Smooth muscle cell (in vitro differentiated cells): ENCODE measurements at regions not wholly inside any gene's neighbourhood (a gene's known extent, or its start where the extent isn't known, plus 50 kb on each side); places are given as distances from the start of the nearest gene placed in this dataset.

Experiments
- DNase-seq: peaks from one replicate; lab custom pipeline; 2025; ENCODE audit not compliant: unreplicated experiment; lab: John Stamatoyannopoulos, UW
- H2AFZ ChIP-seq: fragments of 200-600 bp; sonication (generic); 2 replicates; pipeline ENCODE4 v1.6.0; 2016; ENCODE audit warnings: antibody characterized with exemption, low read depth, mild to moderate bottlenecking
- H3F3A ChIP-seq: fragments of 200-600 bp; sonication (generic); 2 replicates; pipeline ENCODE4 v1.6.0; 2017; ENCODE audit warnings: antibody characterized with exemption, low read depth
- H3K27ac ChIP-seq: fragments of 200-600 bp; sonication (generic); 2 replicates; pipeline ENCODE4 v1.5.1; 2016; ENCODE audit warnings: low read depth, mild to moderate bottlenecking
- H3K27me3 ChIP-seq: fragments of 200-600 bp; sonication (generic); 2 replicates; pipeline ENCODE4 v1.6.1; 2016; ENCODE audit warnings: low read depth, mild to moderate bottlenecking
- H3K36me3 ChIP-seq: fragments of 200-600 bp; sonication (generic); 2 replicates; pipeline ENCODE4 v1.5.1; 2016; ENCODE audit warnings: low read depth
- H3K4me1 ChIP-seq: fragments of 200-600 bp; sonication (generic); 2 replicates; pipeline ENCODE4 v1.5.1; 2016; ENCODE audit warnings: low read depth
- H3K4me2 ChIP-seq: fragments of 200-600 bp; sonication (generic); 2 replicates; pipeline ENCODE4 v1.6.0; 2016; ENCODE audit warnings: mild to moderate bottlenecking
- H3K4me3 ChIP-seq: fragments of 200-600 bp; sonication (generic); 2 replicates; pipeline ENCODE4 v1.5.1; 2016; ENCODE audit warnings: mild to moderate bottlenecking
- H3K79me2 ChIP-seq: fragments of 200-600 bp; sonication (generic); 2 replicates; pipeline ENCODE4 v1.6.0; 2016; ENCODE audit warnings: low read depth, mild to moderate bottlenecking
- H3K9ac ChIP-seq: fragments of 200-600 bp; sonication (generic); 2 replicates; pipeline ENCODE4 v1.6.0; 2016; ENCODE audit warnings: low read depth
- H3K9me3 ChIP-seq: fragments of 200-600 bp; sonication (generic); replicated peaks from 2 replicates; pipeline ENCODE4 v1.5.1; 2016; ENCODE audit warnings: low read depth
- H4K20me1 ChIP-seq: fragments of 200-600 bp; sonication (generic); 2 replicates; pipeline ENCODE4 v1.6.0; 2016; ENCODE audit warnings: low read depth
- CTCF ChIP-seq: fragments of 200-600 bp; sonication (generic); IDR thresholded peaks from 2 replicates; pipeline ENCODE4 v1.5.1; 2017; ENCODE audit warnings: borderline replicate concordance, mild to moderate bottlenecking, antibody characterized with exemption; ENCODE audit not compliant: insufficient read depth, poor library complexity, severe bottlenecking
- WGBS: methylation state at CpG from one replicate; pipeline ENCODE4 v1.1.7; 2016; ENCODE audit warnings: low lambda C conversion rate; 5-methylcytosine and 5-hydroxymethylcytosine counted together

GRCh38 chr2:147019311-147019710 is 825.5 kb upstream of the ACVR2A start:
- H3F3A ChIP-seq = no peaks in the 10 kb centered on the region
- no peaks in the 10 kb centered on the region for H3K4me1 ChIP-seq
- H3K36me3 ChIP-seq = no peaks in the 10 kb centered on the region
- no peak overlapping the region for H3K9ac ChIP-seq
- WGBS = 82% methylated on average over 3 of the region's 3 CpGs
- no peaks in the 10 kb centered on the region for H3K9me3 ChIP-seq
- no peak for TF ChIP-seq CTCF
- H3K4me3 ChIP-seq = no peak overlapping the region
- no peak overlapping the region for H3K27ac ChIP-seq
- H3K79me2 ChIP-seq = no peaks in the 10 kb centered on the region
- no peak overlapping the region for H2AFZ ChIP-seq
- no peaks in the 10 kb centered on the region for H4K20me1 ChIP-seq
- no peaks in the 10 kb centered on the region for H3K27me3 ChIP-seq
- DNase-seq = no peak
- H3K4me2 ChIP-seq = no peak overlapping the region

- DNase-seq = no peak
- Histone ChIP-seq H3K27ac (no peak overlapping the region), H3K4me2 (no peak overlapping the region), H3K4me3 (no peak overlapping the region), H3K79me2 (no peaks in the 10 kb centered on the region), H2AFZ (no peak overlapping the region), H3K9ac (no peak overlapping the region), H3K4me1 (no peaks in the 10 kb centered on the region), H3F3A (no peaks in the 10 kb centered on the region), H3K27me3 (no peaks in the 10 kb centered on the region), H3K9me3 (no peaks in the 10 kb centered on the region), H4K20me1 (no peaks in the 10 kb centered on the region), H3K36me3 (no peaks in the 10 kb centered on the region)
- TF ChIP-seq CTCF = no peak
- 94% methylated on average over 6 of the region's 6 CpGs for WGBS
Measured at GRCh38 chr2:147017951-147018645, 826.7 kb upstream of the ACVR2A start.

- TF ChIP-seq CTCF = no peak
- H3K27me3 ChIP-seq = no peaks in the 10 kb centered on the region
- H3K79me2 ChIP-seq = no peaks in the 10 kb centered on the region
- no peaks in the 10 kb centered on the region for H3F3A ChIP-seq
- no peaks in the 10 kb centered on the region for H4K20me1 ChIP-seq
- no peak for DNase-seq
- H3K36me3 ChIP-seq = no peaks in the 10 kb centered on the region
- 85% methylated on average over 1 of the region's 1 CpG for WGBS
- H3K27ac ChIP-seq = no peak overlapping the region
- H3K4me1 ChIP-seq = no peaks in the 10 kb centered on the region
- no peak overlapping the region for H2AFZ ChIP-seq
- H3K4me2 ChIP-seq = no peak overlapping the region
- H3K4me3 ChIP-seq = no peak overlapping the region
- no peaks in the 10 kb centered on the region for H3K9me3 ChIP-seq
- H3K9ac ChIP-seq = no peak overlapping the region
Measured at GRCh38 chr2:147016181-147016580, 828.6 kb upstream of the ACVR2A start.

GRCh38 chr2:147015591-147015990 is 829.2 kb upstream of the ACVR2A start:
- Histone ChIP-seq H3K36me3 (no peaks in the 10 kb centered on the region), H3K9me3 (no peaks in the 10 kb centered on the region), H2AFZ (no peak overlapping the region), H3K4me1 (no peaks in the 10 kb centered on the region), H3K27me3 (no peaks in the 10 kb centered on the region), H3K79me2 (no peaks in the 10 kb centered on the region), H3K27ac (no peak overlapping the region), H4K20me1 (no peaks in the 10 kb centered on the region), H3K9ac (no peak overlapping the region), H3F3A (no peaks in the 10 kb centered on the region), H3K4me3 (no peak overlapping the region), H3K4me2 (no peak overlapping the region)
- no peak for TF ChIP-seq CTCF
- DNase-seq = no peak
- WGBS = 85% methylated on average over 1 of the region's 1 CpG
